ENCODE measurements at regions not wholly inside any gene's neighbourhood (a gene's known extent, or its start where the extent isn't known, plus 50 kb on each side); places are given as distances from the start of the nearest gene placed in this dataset.

DNA sequence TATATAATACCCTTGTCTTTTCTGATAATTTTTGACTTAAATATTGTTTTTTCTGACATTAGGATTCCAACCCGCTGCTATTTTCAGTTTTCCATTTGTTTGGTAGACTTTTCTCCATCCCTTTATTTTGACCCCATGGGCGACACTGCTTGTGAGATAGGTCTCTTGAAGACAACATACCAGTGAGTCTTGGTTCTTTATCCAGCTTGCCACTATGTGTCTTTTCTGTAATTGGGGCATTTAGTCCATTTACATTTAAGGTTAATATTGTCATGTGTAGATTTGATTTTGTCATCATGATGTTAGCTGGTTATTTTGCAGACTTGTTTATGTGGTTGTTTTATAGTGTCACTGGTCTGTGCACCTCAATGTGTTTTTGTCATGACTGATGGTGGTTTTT, 67.7 kb upstream of the IRAK1BP1 start:
- TF ChIP-seq POLR2A (IDR thresholded peaks at IDR 0.05) = no peak
- TF ChIP-seq CTCF (IDR thresholded peaks at IDR 0.05) = no peak

All from breast epithelium (tissue), 3 donors.